SK-N-SH treated with all-trans-retinoic acid at 6 μM for 48 hours (cell line): ENCODE measurements at regions not wholly inside any gene's neighbourhood (a gene's known extent, or its start where the extent isn't known, plus 50 kb on each side); places are given as distances from the start of the nearest gene placed in this dataset.

Experiments used
- ARNTL ChIP-seq: fragments of 450-650 bp; formaldehyde crosslinking; IDR thresholded peaks from 2 replicates; pipeline ENCODE4 v1.5.0; 2020; ENCODE audit warnings: low read depth, mild to moderate bottlenecking, moderate library complexity, borderline replicate concordance
- ESRRG ChIP-seq: fragments of 250-450 bp; sonication (Bioruptor Pico); IDR thresholded peaks from 2 replicates; pipeline ENCODE4 v1.6.1; 2021; ENCODE audit warnings: mild to moderate bottlenecking
- ISL1 ChIP-seq: fragments of 250-450 bp; sonication (Bioruptor Pico); IDR thresholded peaks from 2 replicates; pipeline ENCODE4 v2.1.2; 2022; ENCODE audit warnings: mild to moderate bottlenecking, moderate library complexity
- RARB ChIP-seq: fragments of 250-450 bp; sonication (Bioruptor Pico); IDR thresholded peaks from 2 replicates; pipeline ENCODE4 v1.8.0; 2021; ENCODE audit warnings: mild to moderate bottlenecking, moderate library complexity
- ZFP3 ChIP-seq: fragments of 250-450 bp; sonication (Bioruptor Pico); IDR thresholded peaks from 2 replicates; pipeline ENCODE4 v1.5.0; 2020; ENCODE audit warnings: mild to moderate bottlenecking, moderate library complexity
- ZNF70 ChIP-seq: fragments of 450-650 bp; formaldehyde crosslinking; IDR thresholded peaks from 2 replicates; pipeline ENCODE4 v1.5.0; 2020; ENCODE audit warnings: mild to moderate bottlenecking, moderate library complexity
- ZNF8 ChIP-seq: fragments of 450-650 bp; formaldehyde crosslinking; IDR thresholded peaks from 2 replicates; pipeline ENCODE4 v1.5.0; 2020; ENCODE audit warnings: mild to moderate bottlenecking, moderate library complexity
- TF ChIP-seq, protein P1 (sequence below): fragments of 250-450 bp; sonication (Bioruptor Pico); IDR thresholded peaks from 2 replicates; pipeline ENCODE4 v1.8.0; 2020; ENCODE audit warnings: mild to moderate bottlenecking, moderate library complexity, borderline replicate concordance
- TF ChIP-seq, protein P2 (sequence below): fragments of 250-450 bp; sonication (Bioruptor Pico); IDR thresholded peaks from 2 replicates; pipeline ENCODE4 v1.5.1; 2021; ENCODE audit warnings: mild to moderate bottlenecking, moderate library complexity

DNA sequence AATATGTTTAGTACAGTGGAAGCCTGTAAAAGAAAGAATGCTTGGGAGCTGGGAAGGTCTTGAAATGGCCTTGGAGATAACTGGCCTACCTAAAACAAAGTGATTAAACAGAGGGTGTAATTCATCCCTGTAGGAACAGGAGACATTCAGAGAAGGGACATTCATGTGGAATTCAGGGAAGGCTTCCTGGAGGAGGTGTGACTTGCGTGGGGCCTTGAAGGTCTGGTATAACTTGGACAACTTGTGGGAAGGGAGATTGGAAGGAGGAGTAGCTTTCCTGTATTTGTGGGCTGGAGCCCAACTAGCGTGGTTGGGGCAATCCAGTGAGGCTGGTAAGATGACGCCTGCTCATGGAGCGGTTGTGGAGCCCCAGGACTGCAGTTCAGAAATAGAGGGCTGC, 156.4 kb downstream of the AACS start:
- TF ChIP-seq RARB (CRISPR knock-in tag) (no peak), ISL1 (CRISPR knock-in tag) (no peak), ZNF8 (CRISPR knock-in tag) (no peak), ZFP3 (CRISPR knock-in tag) (no peak), ARNTL (CRISPR knock-in tag) (no peak), ZNF70 (CRISPR knock-in tag) (no peak), ESRRG (CRISPR knock-in tag) (no peak)
- TF ChIP-seq, protein P1, sequence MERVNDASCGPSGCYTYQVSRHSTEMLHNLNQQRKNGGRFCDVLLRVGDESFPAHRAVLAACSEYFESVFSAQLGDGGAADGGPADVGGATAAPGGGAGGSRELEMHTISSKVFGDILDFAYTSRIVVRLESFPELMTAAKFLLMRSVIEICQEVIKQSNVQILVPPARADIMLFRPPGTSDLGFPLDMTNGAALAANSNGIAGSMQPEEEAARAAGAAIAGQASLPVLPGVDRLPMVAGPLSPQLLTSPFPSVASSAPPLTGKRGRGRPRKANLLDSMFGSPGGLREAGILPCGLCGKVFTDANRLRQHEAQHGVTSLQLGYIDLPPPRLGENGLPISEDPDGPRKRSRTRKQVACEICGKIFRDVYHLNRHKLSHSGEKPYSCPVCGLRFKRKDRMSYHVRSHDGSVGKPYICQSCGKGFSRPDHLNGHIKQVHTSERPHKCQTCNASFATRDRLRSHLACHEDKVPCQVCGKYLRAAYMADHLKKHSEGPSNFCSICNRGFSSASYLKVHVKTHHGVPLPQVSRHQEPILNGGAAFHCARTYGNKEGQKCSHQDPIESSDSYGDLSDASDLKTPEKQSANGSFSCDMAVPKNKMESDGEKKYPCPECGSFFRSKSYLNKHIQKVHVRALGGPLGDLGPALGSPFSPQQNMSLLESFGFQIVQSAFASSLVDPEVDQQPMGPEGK (CRISPR knock-in tag) = no peak
- TF ChIP-seq, protein P2, sequence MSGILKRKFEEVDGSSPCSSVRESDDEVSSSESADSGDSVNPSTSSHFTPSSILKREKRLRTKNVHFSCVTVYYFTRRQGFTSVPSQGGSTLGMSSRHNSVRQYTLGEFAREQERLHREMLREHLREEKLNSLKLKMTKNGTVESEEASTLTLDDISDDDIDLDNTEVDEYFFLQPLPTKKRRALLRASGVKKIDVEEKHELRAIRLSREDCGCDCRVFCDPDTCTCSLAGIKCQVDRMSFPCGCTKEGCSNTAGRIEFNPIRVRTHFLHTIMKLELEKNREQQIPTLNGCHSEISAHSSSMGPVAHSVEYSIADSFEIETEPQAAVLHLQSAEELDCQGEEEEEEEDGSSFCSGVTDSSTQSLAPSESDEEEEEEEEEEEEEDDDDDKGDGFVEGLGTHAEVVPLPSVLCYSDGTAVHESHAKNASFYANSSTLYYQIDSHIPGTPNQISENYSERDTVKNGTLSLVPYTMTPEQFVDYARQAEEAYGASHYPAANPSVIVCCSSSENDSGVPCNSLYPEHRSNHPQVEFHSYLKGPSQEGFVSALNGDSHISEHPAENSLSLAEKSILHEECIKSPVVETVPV (CRISPR knock-in tag) = no peak
